T1000 (cell line): ENCODE measurements at regions not wholly inside any gene's neighbourhood (a gene's known extent, or its start where the extent isn't known, plus 50 kb on each side); places are given as distances from the start of the nearest gene placed in this dataset.
A peak's percentile ranks its signal among the peaks of the same experiment; 100 is the strongest.
"Not testable (repeated sequence)": the region's sequence is repeated elsewhere in the genome, so short reads cannot be mapped to it uniquely, and the experiment has no call there.

ENCODE experiments used
- DNase-seq: peaks from one replicate; lab custom pipeline; 2025; ENCODE audit warnings: mixed read lengths; lab: John Stamatoyannopoulos, UW

- DNase-seq = not testable (repeated sequence)
Measured at GRCh38 chr5:44756097-44756496, 52.6 kb upstream of the MRPS30 start.

DNA sequence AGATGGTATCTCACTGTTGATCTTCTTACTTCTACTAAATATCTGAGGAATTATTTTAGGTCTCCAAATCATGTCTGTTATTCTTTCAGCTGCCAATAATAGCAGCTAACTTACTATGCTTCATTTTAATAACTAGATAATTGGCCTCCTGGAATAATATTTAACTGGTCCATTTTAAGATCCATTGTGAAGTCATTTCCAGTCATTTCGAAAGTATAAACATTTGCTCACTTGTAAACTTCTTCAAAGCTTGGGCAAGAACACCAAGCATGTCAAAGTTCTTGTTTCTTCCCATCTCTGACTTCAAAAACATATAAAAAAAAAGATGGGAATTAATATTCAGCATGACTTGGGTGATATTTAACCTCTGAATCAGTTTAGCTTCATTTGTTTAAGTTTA, 61.4 kb upstream of the MRPS30 start:
- no peak for DNase-seq

GRCh38 chr5:44740660-44741059, 68.1 kb upstream of the MRPS30 start:
- no peak for DNase-seq

DNA sequence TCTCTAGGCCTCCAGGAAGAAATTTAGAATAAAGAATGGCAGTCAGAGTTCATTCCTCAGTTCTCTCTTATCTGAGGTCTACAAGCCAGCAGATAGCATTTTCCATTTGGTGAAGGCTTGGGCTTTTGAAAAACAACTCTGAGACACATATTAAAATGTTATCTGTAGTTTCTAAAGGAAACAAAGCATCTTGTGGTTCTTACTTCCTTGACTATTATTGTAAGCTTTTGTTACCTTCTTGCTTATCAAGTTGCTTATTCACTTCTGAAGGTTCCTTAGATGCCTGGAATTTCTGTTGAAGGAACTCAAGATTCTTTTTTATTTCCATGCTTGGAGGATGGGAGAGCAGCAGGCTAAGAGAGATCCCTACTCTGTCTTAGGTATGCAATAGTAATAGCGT, 79.2 kb upstream of the MRPS30 start:
- DNase-seq = no peak

DNA sequence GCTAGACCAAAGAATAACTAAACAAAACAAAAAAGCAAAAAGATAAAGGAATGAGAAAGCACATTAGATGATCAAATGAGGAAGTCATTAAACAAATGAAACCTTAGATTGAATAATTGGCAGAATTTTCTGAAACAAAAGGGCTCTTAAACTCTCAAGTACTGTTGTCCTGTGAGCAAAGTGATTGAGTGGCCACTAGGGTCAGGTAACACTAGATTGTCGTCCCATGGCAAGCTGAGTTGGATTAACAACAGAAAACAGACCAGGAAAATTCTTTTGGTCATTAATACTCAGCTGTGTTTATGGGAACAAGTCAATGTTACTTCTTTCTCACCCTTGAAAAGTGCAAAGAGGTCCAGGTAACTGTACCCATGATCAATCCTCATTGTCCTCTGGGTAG, 81.6 kb upstream of the MRPS30 start:
- DNase-seq = no peak

DNA sequence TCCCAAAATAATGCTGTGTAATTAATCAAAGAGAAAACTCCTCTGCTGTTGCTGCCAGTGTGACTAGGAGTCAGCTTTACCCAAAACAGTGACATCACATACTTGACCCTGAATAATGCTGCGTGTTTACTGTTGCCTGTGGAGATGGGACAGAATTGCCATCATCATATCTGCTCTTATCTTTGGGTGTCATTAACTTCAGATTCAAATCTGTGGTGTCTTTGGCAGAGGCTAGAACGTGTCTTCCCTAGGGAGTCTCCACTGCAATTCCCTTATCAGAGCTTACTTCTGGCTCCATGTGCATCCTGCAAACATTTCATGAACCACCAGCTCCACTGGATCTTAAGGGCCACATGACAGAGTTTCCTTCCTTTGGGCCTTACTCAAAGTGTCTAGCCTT, 88.9 kb upstream of the MRPS30 start:
- no peak for DNase-seq

DNA sequence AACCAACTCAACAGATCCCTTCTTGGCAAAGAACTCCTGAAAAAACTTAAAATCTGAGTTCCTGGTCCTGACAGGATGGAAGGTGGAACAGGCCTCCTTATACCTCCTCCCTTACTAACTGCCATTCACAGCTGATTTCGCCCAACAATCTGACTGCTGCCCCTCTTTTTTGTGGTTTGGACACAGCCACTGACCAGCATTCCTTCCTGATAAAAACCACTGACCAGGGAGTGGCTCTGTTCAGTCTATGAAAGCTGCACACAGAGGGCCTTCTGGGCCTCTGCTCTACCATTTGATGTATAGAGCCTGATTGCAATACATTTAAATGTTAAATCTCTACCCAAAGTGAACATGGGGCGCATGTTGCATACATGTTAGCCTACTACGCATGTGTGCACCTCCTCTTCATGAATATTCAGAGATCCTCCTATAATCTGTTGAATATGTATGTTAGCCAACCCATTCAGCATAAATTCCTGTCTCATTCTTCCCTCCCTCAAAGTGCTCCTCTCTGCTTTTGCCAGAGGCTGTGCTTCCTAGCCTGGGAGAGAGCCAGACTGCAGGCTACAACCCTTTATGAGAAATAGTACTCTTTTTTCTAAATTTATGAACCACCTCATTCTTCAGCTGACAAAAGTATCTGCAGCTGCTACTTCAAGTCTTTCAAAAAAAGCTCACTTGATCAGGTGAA, 93.7 kb upstream of the MRPS30 start:
- DNase-seq = no peak

- DNase-seq = no peak
Measured at GRCh38 chr5:44713446-44713845, 95.3 kb upstream of the MRPS30 start.

DNA sequence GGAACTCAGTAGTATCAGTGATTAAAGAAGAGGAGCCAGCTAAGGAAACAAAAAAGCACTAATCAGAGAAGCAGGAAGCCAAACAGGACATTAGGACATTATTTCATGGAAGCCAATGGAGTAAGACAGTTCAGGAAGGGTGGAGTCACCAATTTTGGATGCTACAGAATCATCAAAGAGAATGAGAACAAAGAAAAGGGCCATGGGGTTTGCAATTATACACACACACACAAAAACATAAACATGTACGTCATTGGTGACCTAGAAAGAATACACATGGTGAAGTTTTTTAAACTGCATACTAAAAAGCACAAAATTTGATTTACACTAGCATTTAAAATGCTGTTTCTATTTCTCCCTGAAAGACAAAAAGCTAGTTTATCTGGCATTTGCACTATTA, 96.8 kb upstream of the MRPS30 start:
- DNase-seq = no peak

- DNase-seq = no peak
Measured at GRCh38 chr5:44708602-44709001, 100.1 kb upstream of the MRPS30 start.

DNA sequence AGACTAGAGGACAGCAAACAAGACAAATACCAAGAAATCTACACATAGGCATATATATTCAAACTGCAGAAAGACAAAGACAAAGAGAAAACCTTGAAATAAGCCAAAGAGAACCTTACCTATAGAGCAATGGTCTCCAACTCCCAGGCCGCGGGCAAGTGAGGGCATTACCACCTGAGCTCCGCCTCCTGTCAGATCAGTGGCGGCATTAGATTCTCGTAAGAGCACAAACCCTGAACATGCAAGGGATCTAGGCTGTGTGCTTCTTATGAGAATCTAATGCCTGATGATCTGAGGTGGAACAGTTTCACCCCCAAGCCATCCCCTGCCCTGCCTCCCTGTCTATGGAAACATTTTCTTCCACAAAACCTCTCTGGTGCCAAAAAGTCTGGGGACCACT, 101.0 kb upstream of the MRPS30 start:
- no peak for DNase-seq

DNA sequence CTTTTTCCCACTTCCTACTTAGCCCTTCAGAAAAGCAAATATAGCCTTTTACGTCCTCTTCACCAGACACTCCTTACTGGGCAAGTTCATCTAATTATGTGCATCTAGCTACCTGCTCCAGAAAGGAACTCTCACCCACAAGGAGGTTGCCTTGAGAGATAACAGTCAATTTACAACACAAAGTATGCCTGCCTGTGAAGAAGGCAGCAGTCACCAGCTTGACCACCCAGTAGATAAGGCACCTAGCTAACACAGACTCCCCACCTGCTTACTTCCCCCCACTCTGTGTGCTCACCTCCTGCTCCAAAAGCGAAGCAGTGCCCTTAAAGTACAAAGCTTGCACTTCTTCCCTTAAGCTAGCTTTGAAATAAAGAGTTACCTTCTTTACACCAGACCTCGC, 111.7 kb upstream of the MRPS30 start:
- no peak for DNase-seq

DNA sequence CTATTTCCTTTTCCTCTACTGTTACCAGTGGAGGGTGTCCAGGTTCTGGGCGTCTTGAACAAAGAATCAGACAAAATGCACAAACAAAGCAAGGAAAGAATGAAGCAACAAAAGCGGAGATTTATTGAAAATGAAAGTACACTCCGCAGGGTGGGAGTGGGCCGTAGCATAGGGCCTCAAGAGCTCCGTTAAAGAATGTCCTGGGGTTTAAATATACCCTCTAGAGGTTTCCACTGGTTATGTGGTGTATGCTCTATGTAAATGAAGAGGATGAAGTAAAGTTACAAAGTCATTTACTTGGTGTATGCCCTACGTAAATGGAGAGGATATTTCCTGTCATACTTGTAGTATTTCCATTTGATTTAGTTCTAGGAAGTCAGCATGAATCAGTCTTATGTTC, 113.5 kb upstream of the MRPS30 start:
- no peak for DNase-seq

- DNase-seq = no peak
Measured at GRCh38 chr5:44691802-44692201, 116.9 kb upstream of the MRPS30 start.

DNA sequence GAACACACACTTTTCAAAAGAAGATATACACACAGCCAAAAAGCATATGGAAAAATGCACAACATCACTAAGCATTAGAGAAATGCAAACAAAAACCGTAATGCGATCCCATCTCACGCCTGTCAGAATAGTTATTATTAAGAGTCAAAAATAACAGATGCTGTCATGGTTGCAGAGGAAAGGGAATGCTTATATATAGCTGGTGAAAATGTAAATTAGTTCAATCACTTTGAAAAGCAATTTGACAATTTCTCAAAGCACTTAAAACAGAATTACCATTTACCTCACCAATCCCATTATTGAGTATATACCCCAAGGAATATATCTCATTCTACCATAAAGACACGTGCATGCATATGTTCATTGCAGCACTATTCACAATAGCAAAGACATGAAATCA, 126.8 kb upstream of the MRPS30 start:
- no peak for DNase-seq

DNA sequence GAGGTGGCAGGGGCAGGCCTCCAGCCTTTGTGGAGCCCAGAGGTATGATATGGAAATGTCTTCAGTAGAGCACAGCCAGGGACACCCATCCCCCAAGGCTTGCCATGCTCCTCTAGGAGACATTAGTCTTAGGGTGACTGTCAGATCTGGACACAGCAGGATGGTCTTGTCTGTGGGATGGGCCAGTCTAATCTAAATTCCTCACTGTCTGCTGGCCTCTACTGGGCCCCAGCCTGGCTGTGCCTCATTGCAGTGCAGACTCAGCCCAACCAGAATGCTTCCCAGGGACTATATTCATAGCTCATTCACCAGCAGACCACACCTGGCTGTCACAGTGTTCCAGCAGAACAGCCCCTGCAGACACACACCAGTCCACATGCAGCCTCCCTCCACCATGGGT, 129.5 kb upstream of the MRPS30 start:
- DNase-seq = no peak

DNA sequence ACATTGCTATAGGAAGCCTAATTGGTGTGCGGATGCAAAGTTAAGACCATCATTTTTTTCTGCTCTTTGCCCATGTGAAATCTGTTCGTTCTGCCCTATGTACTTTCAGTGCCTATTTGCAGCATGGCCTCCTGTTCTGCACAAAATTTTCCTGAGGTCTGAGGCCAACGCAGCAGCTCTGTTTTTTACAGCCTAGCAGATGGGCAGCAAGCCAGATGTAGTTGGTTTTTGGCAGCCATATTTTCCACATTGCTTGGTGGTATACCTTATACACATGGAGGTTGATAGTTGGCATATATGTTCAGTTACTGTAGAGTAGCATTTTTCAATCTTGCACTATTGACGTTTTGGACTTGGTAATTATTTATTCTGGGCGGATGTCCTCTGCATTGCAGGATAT, 133.5 kb upstream of the MRPS30 start:
- DNase-seq = no peak

- no peak for DNase-seq
Measured at GRCh38 chr5:44674461-44674860, 134.3 kb upstream of the MRPS30 start.

- not testable (repeated sequence) for DNase-seq
Measured at GRCh38 chr5:44668471-44668870, 140.3 kb upstream of the MRPS30 start.

GRCh38 chr5:44665101-44665701, 143.5 kb upstream of the MRPS30 start:
- peak; percentile 81 for DNase-seq

- no peak for DNase-seq
Measured at GRCh38 chr5:44664711-44665100, 144.0 kb upstream of the MRPS30 start.

DNA sequence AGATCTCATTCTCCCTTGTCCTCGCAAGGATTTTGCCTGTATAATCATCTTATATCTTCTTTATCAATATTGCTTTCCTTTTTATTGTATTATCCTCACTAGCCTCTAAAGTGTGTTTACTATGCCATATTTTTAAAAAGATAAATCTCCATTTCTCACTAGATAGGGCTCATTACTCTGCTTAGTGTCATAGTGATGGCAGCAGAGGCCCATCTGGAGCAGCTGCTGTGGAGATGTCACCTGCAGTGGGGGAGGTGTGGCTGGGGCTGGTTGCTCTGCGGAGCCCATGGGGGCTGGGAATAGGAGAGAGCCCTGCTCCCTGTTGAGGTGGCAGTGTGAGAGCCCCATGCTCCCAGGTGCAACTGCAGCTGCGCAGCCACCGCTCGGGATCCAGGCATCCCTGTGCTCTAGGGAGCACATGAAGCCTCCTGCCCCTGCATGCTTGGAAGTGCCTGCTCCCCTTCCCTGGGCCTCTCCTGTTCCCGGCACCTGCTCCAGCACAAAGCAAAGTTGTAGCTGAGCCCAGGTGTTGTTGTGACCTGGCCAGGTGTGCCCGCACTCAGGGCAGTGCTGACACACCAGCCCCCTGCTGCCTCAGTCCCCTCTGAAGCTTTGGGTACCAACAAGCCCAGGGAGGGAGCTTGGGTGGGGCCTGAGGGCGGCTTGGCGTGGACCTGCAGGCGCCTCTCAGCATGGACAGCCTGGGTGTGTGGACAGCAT, 144.6 kb upstream of the MRPS30 start:
- DNase-seq = no peak

- no peak for DNase-seq
Measured at GRCh38 chr5:44661851-44662250, 146.9 kb upstream of the MRPS30 start.

- DNase-seq = no peak
Measured at GRCh38 chr5:44660251-44660650, 148.5 kb upstream of the MRPS30 start.
